ENCODE measurements at regions not wholly inside any gene's neighbourhood (a gene's known extent, or its start where the extent isn't known, plus 50 kb on each side); places are given as distances from the start of the nearest gene placed in this dataset.

DNA sequence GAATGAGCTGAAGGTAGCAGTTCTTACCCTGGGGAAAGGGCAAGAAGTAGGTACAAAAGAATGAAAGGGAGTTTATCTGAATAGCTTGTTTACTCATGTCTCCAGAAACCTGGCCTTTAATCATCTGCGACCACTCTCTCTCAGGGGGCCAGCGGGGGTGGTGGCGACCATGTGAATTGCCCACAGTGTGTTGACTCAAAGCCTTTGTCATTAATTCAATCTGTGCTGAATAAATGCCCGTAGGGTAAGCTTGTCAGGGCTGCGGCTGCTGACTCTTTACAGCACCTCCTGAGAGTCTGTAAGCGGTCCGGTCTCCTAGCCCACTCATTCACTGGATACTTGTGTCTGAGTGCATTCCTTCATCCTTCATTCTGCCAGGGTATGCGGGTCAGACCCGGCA is 874.4 kb downstream of the SLC6A15 start (continued):
- TF ChIP-seq, protein P1, sequence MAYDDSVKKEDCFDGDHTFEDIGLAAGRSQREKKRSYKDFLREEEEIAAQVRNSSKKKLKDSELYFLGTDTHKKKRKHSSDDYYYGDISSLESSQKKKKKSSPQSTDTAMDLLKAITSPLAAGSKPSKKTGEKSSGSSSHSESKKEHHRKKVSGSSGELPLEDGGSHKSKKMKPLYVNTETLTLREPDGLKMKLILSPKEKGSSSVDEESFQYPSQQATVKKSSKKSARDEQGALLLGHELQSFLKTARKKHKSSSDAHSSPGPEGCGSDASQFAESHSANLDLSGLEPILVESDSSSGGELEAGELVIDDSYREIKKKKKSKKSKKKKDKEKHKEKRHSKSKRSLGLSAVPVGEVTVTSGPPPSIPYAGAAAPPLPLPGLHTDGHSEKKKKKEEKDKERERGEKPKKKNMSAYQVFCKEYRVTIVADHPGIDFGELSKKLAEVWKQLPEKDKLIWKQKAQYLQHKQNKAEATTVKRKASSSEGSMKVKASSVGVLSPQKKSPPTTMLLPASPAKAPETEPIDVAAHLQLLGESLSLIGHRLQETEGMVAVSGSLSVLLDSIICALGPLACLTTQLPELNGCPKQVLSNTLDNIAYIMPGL (CRISPR knock-in tag; IDR thresholded peaks at IDR 0.05; ENCODE audit: borderline replicate concordance): no peak
- TF ChIP-seq JUNB (IDR thresholded peaks at IDR 0.05) (no peak), ATOH8 (CRISPR knock-in tag; IDR thresholded peaks at IDR 0.05; ENCODE audit: low read depth) (no peak), MAFK (IDR thresholded peaks at IDR 0.05; ENCODE audit: partially characterized antibody) (no peak), MYC (IDR thresholded peaks at IDR 0.05; ENCODE audit: borderline replicate concordance, low read length) (no peak), HOXB13 (CRISPR knock-in tag; IDR thresholded peaks at IDR 0.05; ENCODE audit: low read depth) (no peak), RNF2 (IDR thresholded peaks at IDR 0.05; ENCODE audit: borderline replicate concordance, low read depth) (no peak), KDM1A (IDR thresholded peaks at IDR 0.05; ENCODE audit: low read depth) (no peak), RAD21 (conservative IDR thresholded peaks at IDR 0.05 in 1 of 2, IDR thresholded peaks at IDR 0.05 in 1 of 2) (no peak), SREBF2 (IDR thresholded peaks at IDR 0.05) (no peak)

DNA sequence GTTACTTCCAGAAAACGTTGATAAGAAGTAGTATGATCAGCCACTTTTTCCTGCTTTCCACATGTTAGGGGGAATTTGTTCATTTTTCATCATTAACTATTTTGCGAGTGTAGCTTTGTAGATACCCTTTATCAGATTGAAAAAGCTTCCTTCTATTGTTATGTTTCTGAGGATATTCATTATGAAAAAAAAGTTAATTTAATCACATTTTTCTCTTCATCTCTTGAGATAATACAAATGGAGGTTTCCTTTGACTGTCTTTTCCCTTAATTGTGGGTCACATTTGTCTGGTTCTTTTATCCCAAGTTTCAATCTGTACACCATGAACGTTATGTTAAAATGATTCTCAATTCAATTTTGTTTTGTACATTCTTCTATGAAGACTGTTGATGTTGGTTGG is 875.7 kb downstream of the SLC6A15 start:
- no peaks in the 10 kb centered on the region for H3K4me1 ChIP-seq
- ATAC-seq: no peak
- TF ChIP-seq, protein P2, sequence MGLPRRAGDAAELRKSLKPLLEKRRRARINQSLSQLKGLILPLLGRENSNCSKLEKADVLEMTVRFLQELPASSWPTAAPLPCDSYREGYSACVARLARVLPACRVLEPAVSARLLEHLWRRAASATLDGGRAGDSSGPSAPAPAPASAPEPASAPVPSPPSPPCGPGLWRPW (IDR thresholded peaks at IDR 0.05): no peak
- TF ChIP-seq KDM5A (IDR thresholded peaks at IDR 0.05) (no peak), PHF8 (IDR thresholded peaks at IDR 0.05; ENCODE audit: borderline replicate concordance, low read depth) (no peak), HEYL (CRISPR knock-in tag; IDR thresholded peaks at IDR 0.05) (no peak), CBX2 (IDR thresholded peaks at IDR 0.05; ENCODE audit: borderline replicate concordance, low read depth) (no peak), FOSL2 (IDR thresholded peaks at IDR 0.05) (no peak), FOSL2 (CRISPR knock-in tag; IDR thresholded peaks at IDR 0.05) (no peak), EP300 (IDR thresholded peaks at IDR 0.05) (no peak), HOXA7 (CRISPR knock-in tag; IDR thresholded peaks at IDR 0.05) (no peak), HDAC2 (IDR thresholded peaks at IDR 0.05) (no peak)
- ChIA-PET CTCF (no interaction called here), POLR2A (no interaction called here)
- 31% methylated on average over 3 of the region's 3 CpGs for WGBS (ENCODE audit: missing lambda C conversion rate)
- H3K27ac ChIP-seq: no peak overlapping the region
- no peak overlapping the region for H3K4me3 ChIP-seq
- H3K4me2 ChIP-seq: no peak overlapping the region
- H3K9me3 ChIP-seq: peaks cover 3% of the 10 kb centered on the region; the same call in 2 of the 3 replicates
- no peak for FAIRE-seq
- DNase-seq (ENCODE audit: low read depth in 1 of 2, low spot score in 1 of 2): no peak

DNA sequence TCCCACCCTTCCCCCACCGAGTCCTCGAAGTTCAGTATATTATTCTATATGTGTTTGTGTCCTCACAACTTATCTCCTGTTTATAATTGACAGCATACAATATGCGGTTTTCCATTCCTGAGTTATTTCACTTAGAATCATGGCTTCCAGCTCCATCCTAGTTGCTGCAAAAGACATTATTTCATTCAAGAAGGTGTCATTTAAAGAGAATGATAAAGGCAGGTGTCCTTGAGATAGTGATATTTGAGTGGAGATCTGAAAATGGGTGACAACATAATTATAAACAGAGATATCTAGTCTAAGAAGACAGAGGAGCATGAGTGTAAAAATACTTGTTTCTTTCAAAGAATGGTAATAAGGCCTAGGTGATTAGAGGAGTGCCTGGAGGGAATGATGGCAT is 876.8 kb downstream of the SLC6A15 start:
- ChIA-PET CTCF (no interaction called here), POLR2A (no interaction called here)
- FAIRE-seq (no peak), DNase-seq (ENCODE audit: low read depth in 1 of 2, low spot score in 1 of 2) (no peak), ATAC-seq (no peak)
- no peak overlapping the region for H3K4me2 ChIP-seq
- 32% methylated on average over 3 of the region's 3 CpGs for WGBS (ENCODE audit: missing lambda C conversion rate)
- no peaks in the 10 kb centered on the region for H3K4me1 ChIP-seq
- H3K9me3 ChIP-seq: peaks cover 7% of the 10 kb centered on the region; the same call in 2 of the 3 replicates
- H3K4me3 ChIP-seq: no peak overlapping the region
- no peak overlapping the region for H3K27ac ChIP-seq
- TF ChIP-seq BCL3 (IDR thresholded peaks at IDR 0.05): no peak
- TF ChIP-seq, protein P3, sequence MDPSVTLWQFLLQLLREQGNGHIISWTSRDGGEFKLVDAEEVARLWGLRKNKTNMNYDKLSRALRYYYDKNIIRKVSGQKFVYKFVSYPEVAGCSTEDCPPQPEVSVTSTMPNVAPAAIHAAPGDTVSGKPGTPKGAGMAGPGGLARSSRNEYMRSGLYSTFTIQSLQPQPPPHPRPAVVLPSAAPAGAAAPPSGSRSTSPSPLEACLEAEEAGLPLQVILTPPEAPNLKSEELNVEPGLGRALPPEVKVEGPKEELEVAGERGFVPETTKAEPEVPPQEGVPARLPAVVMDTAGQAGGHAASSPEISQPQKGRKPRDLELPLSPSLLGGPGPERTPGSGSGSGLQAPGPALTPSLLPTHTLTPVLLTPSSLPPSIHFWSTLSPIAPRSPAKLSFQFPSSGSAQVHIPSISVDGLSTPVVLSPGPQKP (IDR thresholded peaks at IDR 0.05; ENCODE audit: low read depth, low read length): no peak
- TF ChIP-seq, protein P2 (IDR thresholded peaks at IDR 0.05): no peak
- TF ChIP-seq CHD2 (IDR thresholded peaks at IDR 0.05; ENCODE audit: low read length, partially characterized antibody): no peak
- no peak for TF ChIP-seq REST (IDR thresholded peaks at IDR 0.05)
- TF ChIP-seq ZC3H11A (IDR thresholded peaks at IDR 0.05): no peak
- TF ChIP-seq ATOH8 (CRISPR knock-in tag; IDR thresholded peaks at IDR 0.05; ENCODE audit: low read depth): no peak
- TF ChIP-seq HOXA7 (CRISPR knock-in tag; IDR thresholded peaks at IDR 0.05): no peak

Measured in A549 (cell line).